ENCODE measurements at regions not wholly inside any gene's neighbourhood (a gene's known extent, or its start where the extent isn't known, plus 50 kb on each side); places are given as distances from the start of the nearest gene placed in this dataset.

GRCh38 chr12:73161970-73162369, 889.8 kb downstream of the TRHDE start:
- TF ChIP-seq EZH2phosphoT487 (IDR thresholded peaks at IDR 0.05; ENCODE audit: insufficient read depth, low read depth) = no peak
- TF ChIP-seq EZH2 (IDR thresholded peaks at IDR 0.05; ENCODE audit: insufficient read depth, poor library complexity, severe bottlenecking) = no peak

Measured in GM23248 (cell line).